ENCODE measurements at regions not wholly inside any gene's neighbourhood (a gene's known extent, or its start where the extent isn't known, plus 50 kb on each side); places are given as distances from the start of the nearest gene placed in this dataset.

- no peaks in the 10 kb centered on the region for H3K4me1 ChIP-seq (ENCODE audit: insufficient read depth)
- H4K20me1 ChIP-seq (ENCODE audit: insufficient read depth, poor library complexity, severe bottlenecking) = no peaks in the 10 kb centered on the region
- H3K27ac ChIP-seq = no peak overlapping the region
- H3K36me3 ChIP-seq (replicated peaks; ENCODE audit: insufficient read depth, low read depth) = no peaks in the 10 kb centered on the region
- DNase-seq (ENCODE audit: low spot score) = no peak
- H3K4me3 ChIP-seq = no peak overlapping the region
- TF ChIP-seq CTCF (IDR thresholded peaks at IDR 0.05; ENCODE audit: poor library complexity) (no peak), EZH2phosphoT487 (IDR thresholded peaks at IDR 0.05; ENCODE audit: low read depth, severe bottlenecking, unreplicated experiment) (no peak), EZH2 (IDR thresholded peaks at IDR 0.05; ENCODE audit: borderline replicate concordance) (no peak)
- H2AFZ ChIP-seq = no peak overlapping the region
- H3K4me2 ChIP-seq = no peak overlapping the region
- no peaks in the 10 kb centered on the region for H3K79me2 ChIP-seq
- H3K9me3 ChIP-seq (ENCODE audit: low read depth) = no peaks in the 10 kb centered on the region
- H3K9me2 ChIP-seq (replicated peaks; ENCODE audit: insufficient read depth) = no peaks in the 10 kb centered on the region
- 96% methylated on average over 4 of the region's 4 CpGs for WGBS (ENCODE audit: low lambda C conversion rate, missing lambda C conversion rate)
- no peaks in the 10 kb centered on the region for H3K27me3 ChIP-seq
Observed at GRCh38 chr13:108460043-108460442, 169.4 kb upstream of the MYO16 start.

- no peak overlapping the region for H3K27ac ChIP-seq
- no peaks in the 10 kb centered on the region for H3K27me3 ChIP-seq
- H3K4me3 ChIP-seq = no peak overlapping the region
- no peaks in the 10 kb centered on the region for H3K4me1 ChIP-seq (ENCODE audit: insufficient read depth)
- H3K4me2 ChIP-seq = no peak overlapping the region
- no peaks in the 10 kb centered on the region for H3K79me2 ChIP-seq
- no peaks in the 10 kb centered on the region for H3K36me3 ChIP-seq (replicated peaks; ENCODE audit: insufficient read depth, low read depth)
- H3K9me3 ChIP-seq (ENCODE audit: low read depth) = no peaks in the 10 kb centered on the region
- WGBS (ENCODE audit: low lambda C conversion rate, missing lambda C conversion rate) = 70% methylated on average over 4 of the region's 4 CpGs
- H3K9me2 ChIP-seq (replicated peaks; ENCODE audit: insufficient read depth) = no peaks in the 10 kb centered on the region
- no peak for DNase-seq (ENCODE audit: low spot score)
- no peak for TF ChIP-seq CTCF (IDR thresholded peaks at IDR 0.05; ENCODE audit: poor library complexity)
- no peak for TF ChIP-seq EZH2 (IDR thresholded peaks at IDR 0.05; ENCODE audit: borderline replicate concordance)
- no peak for TF ChIP-seq EZH2phosphoT487 (IDR thresholded peaks at IDR 0.05; ENCODE audit: low read depth, severe bottlenecking, unreplicated experiment)
- no peak overlapping the region for H2AFZ ChIP-seq
- no peaks in the 10 kb centered on the region for H4K20me1 ChIP-seq (ENCODE audit: insufficient read depth, poor library complexity, severe bottlenecking)
Observed at GRCh38 chr13:108460746-108461145, 168.7 kb upstream of the MYO16 start.

- H3K79me2 ChIP-seq = no peaks in the 10 kb centered on the region
- H4K20me1 ChIP-seq (ENCODE audit: insufficient read depth, poor library complexity, severe bottlenecking) = no peaks in the 10 kb centered on the region
- H3K36me3 ChIP-seq (replicated peaks; ENCODE audit: insufficient read depth, low read depth) = no peaks in the 10 kb centered on the region
- no peak overlapping the region for H3K4me2 ChIP-seq
- WGBS (ENCODE audit: low lambda C conversion rate, missing lambda C conversion rate) = 58% methylated on average over 3 of the region's 3 CpGs
- peak; percentile 46 for DNase-seq (ENCODE audit: low spot score)
- H3K27me3 ChIP-seq = no peaks in the 10 kb centered on the region
- H3K9me2 ChIP-seq (replicated peaks; ENCODE audit: insufficient read depth) = no peaks in the 10 kb centered on the region
- no peak overlapping the region for H2AFZ ChIP-seq
- no peaks in the 10 kb centered on the region for H3K9me3 ChIP-seq (ENCODE audit: low read depth)
- H3K27ac ChIP-seq = peak overlapping the region; percentile 9
- no peaks in the 10 kb centered on the region for H3K4me1 ChIP-seq (ENCODE audit: insufficient read depth)
- TF ChIP-seq EZH2phosphoT487 (IDR thresholded peaks at IDR 0.05; ENCODE audit: low read depth, severe bottlenecking, unreplicated experiment) = no peak
- no peak for TF ChIP-seq CTCF (IDR thresholded peaks at IDR 0.05; ENCODE audit: poor library complexity)
- H3K4me3 ChIP-seq = no peak overlapping the region
Observed at GRCh38 chr13:108463340-108463739, 166.1 kb upstream of the MYO16 start.

- H3K27me3 ChIP-seq = no peaks in the 10 kb centered on the region
- 75% methylated on average over 5 of the region's 5 CpGs for WGBS (ENCODE audit: low lambda C conversion rate, missing lambda C conversion rate)
- no peak for TF ChIP-seq CTCF (IDR thresholded peaks at IDR 0.05; ENCODE audit: poor library complexity)
- no peak for TF ChIP-seq EZH2phosphoT487 (IDR thresholded peaks at IDR 0.05; ENCODE audit: low read depth, severe bottlenecking, unreplicated experiment)
- TF ChIP-seq EZH2 (IDR thresholded peaks at IDR 0.05; ENCODE audit: borderline replicate concordance) = no peak
Observed at GRCh38 chr13:108470921-108471320, 158.5 kb upstream of the MYO16 start.

More at GRCh38 chr13:108470921-108471320, 158.5 kb upstream of the MYO16 start:
- H3K9me3 ChIP-seq (ENCODE audit: low read depth) = no peaks in the 10 kb centered on the region
- no peak for DNase-seq (ENCODE audit: low spot score)
- no peak overlapping the region for H3K4me3 ChIP-seq
- no peaks in the 10 kb centered on the region for H3K79me2 ChIP-seq
- H2AFZ ChIP-seq = no peak overlapping the region
- no peaks in the 10 kb centered on the region for H4K20me1 ChIP-seq (ENCODE audit: insufficient read depth, poor library complexity, severe bottlenecking)
- no peak overlapping the region for H3K27ac ChIP-seq
- no peaks in the 10 kb centered on the region for H3K9me2 ChIP-seq (replicated peaks; ENCODE audit: insufficient read depth)
- H3K36me3 ChIP-seq (replicated peaks; ENCODE audit: insufficient read depth, low read depth) = no peaks in the 10 kb centered on the region
- H3K4me1 ChIP-seq (ENCODE audit: insufficient read depth) = no peaks in the 10 kb centered on the region
- no peak overlapping the region for H3K4me2 ChIP-seq
